Spleen (tissue), 7 donors: ENCODE measurements at regions not wholly inside any gene's neighbourhood (a gene's known extent, or its start where the extent isn't known, plus 50 kb on each side); places are given as distances from the start of the nearest gene placed in this dataset.

ENCODE experiments used
- POLR2A ChIP-seq, 3 donors: fragments of 450-650 bp; IDR thresholded peaks; one replicate each; pipeline ENCODE4 v1.5.1; 2017; ENCODE audit warnings: antibody characterized with exemption in 3 of 3, mild to moderate bottlenecking in 1 of 3
- POLR2AphosphoS5 ChIP-seq, 3 donors: sonication (generic); formaldehyde crosslinking; IDR thresholded peaks; one replicate each; pipeline ENCODE4 v1.5.1; 2017; ENCODE audit warnings: antibody characterized with exemption in 3 of 3
- TF ChIP-seq, protein P1 (sequence below), 11 experiments: fragments of 200-600 bp in 7 of 11; fragments of 450-650 bp in 4 of 11; sonication (generic) in 4 of 11; IDR thresholded peaks in 8 of 11; conservative IDR thresholded peaks in 3 of 11; 1 replicate in 7 of 11; 2 replicates in 4 of 11; pipeline versions ENCODE4 v1.4.0 to v1.8.0; 2016 to 2021; ENCODE audit warnings: antibody characterized with exemption in 11 of 11, inconsistent platforms in 4 of 11, mild to moderate bottlenecking in 1 of 11
- donor health status: DM: no; HTN: no; CAD: no; lungs with moderate emphysema.
- donor health status: DM: no; HTN: no; CAD: no.
- donor health status: DM: no; HTN: no; CAD: no.

DNA sequence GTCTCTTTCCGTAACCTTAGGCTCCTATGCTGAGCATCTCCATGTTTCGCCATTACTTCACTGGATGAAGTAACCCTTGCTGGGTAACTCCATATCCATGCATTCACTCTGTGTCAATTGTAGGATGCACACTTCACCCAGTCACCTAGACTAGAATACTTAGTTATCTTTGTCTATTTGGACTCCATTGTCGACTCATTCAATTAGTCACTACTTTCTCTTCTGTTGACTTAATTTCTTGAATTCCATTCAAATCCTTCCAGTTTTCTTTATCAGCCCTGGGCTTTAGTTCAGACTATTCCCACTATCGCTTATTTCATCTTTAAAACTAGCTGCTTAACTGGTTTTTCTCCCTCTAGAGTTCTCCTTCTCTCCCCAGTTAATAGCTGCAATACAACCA, 111.3 kb upstream of the TNS3 start:
- TF ChIP-seq, protein P1, sequence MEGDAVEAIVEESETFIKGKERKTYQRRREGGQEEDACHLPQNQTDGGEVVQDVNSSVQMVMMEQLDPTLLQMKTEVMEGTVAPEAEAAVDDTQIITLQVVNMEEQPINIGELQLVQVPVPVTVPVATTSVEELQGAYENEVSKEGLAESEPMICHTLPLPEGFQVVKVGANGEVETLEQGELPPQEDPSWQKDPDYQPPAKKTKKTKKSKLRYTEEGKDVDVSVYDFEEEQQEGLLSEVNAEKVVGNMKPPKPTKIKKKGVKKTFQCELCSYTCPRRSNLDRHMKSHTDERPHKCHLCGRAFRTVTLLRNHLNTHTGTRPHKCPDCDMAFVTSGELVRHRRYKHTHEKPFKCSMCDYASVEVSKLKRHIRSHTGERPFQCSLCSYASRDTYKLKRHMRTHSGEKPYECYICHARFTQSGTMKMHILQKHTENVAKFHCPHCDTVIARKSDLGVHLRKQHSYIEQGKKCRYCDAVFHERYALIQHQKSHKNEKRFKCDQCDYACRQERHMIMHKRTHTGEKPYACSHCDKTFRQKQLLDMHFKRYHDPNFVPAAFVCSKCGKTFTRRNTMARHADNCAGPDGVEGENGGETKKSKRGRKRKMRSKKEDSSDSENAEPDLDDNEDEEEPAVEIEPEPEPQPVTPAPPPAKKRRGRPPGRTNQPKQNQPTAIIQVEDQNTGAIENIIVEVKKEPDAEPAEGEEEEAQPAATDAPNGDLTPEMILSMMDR (IDR thresholded peaks at IDR 0.05 in 8 of 11, conservative IDR thresholded peaks at IDR 0.05 in 3 of 11), result no peak
- TF ChIP-seq POLR2AphosphoS5 (IDR thresholded peaks at IDR 0.05) (no peak), POLR2A (IDR thresholded peaks at IDR 0.05) (no peak)
